ENCODE measurements at regions not wholly inside any gene's neighbourhood (a gene's known extent, or its start where the extent isn't known, plus 50 kb on each side); places are given as distances from the start of the nearest gene placed in this dataset.

GRCh38 chr12:14254781-14255180 lies 110.7 kb upstream of the ATF7IP start:
- no CpG with 5 or more reads among the region's 6 CpGs for WGBS (ENCODE audit: extremely low coverage, insufficient read length, low lambda C conversion rate)
- peak overlapping the region in 1 of 3 experiments; percentile 93; a peak in 3 of 7 replicates for H3K27ac Mint-ChIP-seq
- H2BK5ac ChIP-seq (ENCODE audit: insufficient read length, low read length): no peak overlapping the region
- no peak overlapping the region for H2AK5ac ChIP-seq (ENCODE audit: insufficient read length, low read length)
- peaks cover 14 to 16% of the 10 kb centered on the region in 2 experiments for H3K9me3 Mint-ChIP-seq
- no peaks in the 10 kb centered on the region for H3K27me3 ChIP-seq (ENCODE audit: insufficient read depth, low read length)
- H3K79me1 ChIP-seq (ENCODE audit: insufficient read depth, low read depth, low read length, poor library complexity, severe bottlenecking): no peaks in the 10 kb centered on the region
- H3K4me1 ChIP-seq (ENCODE audit: insufficient read depth, low read length): peaks cover 10% of the 10 kb centered on the region; the same call in 1 of the 2 replicates
- no peak overlapping the region for H3K4me2 ChIP-seq (ENCODE audit: insufficient read depth, insufficient read length, low read length)
- no peak overlapping the region for H3K4ac ChIP-seq (ENCODE audit: low read depth, low read length)
- H3K79me2 ChIP-seq (ENCODE audit: insufficient read depth, low read length): no peaks in the 10 kb centered on the region
- H2BK12ac ChIP-seq (ENCODE audit: insufficient read length, low read depth, low read length): no peak overlapping the region
- H3K14ac ChIP-seq (ENCODE audit: insufficient read depth, low read length): no peak overlapping the region
- no peak overlapping the region for H4K91ac ChIP-seq (ENCODE audit: insufficient read length, low read depth, low read length)
- no peak overlapping the region for H3K23ac ChIP-seq (ENCODE audit: insufficient read length, low read depth, low read length)
- H3K4me3 Mint-ChIP-seq: no peak overlapping the region
- no peak for DNase-seq
- H2BK20ac ChIP-seq (ENCODE audit: low read depth, low read length, poor library complexity, severe bottlenecking): no peak overlapping the region
- H3K27ac ChIP-seq (ENCODE audit: insufficient read length, low read depth, low read length): no peak overlapping the region
- no peak overlapping the region for H3K9ac ChIP-seq (ENCODE audit: extremely low read depth, insufficient read length, low read length)
- no peak overlapping the region for H2BK120ac ChIP-seq (ENCODE audit: low read depth, low read length, poor library complexity, severe bottlenecking)
- no peaks in the 10 kb centered on the region for H3K27me3 Mint-ChIP-seq (ENCODE audit: low read depth)
- peaks cover 3 to 16% (median 7%) of the 10 kb centered on the region in 3 experiments; a peak in 6 of 7 replicates for H3K36me3 Mint-ChIP-seq (ENCODE audit: insufficient read depth in 1 of 3, low read depth in 3 of 3)
- no peak overlapping the region for H2AFZ ChIP-seq (ENCODE audit: low read length)
- no peak overlapping the region for H3T11ph ChIP-seq (ENCODE audit: low read length)
- no peak for TF ChIP-seq CTCF (conservative IDR thresholded peaks at IDR 0.05)
- H3K23me2 ChIP-seq (ENCODE audit: insufficient read length, low read depth, low read length, poor library complexity, severe bottlenecking): no peaks in the 10 kb centered on the region
- H3K56ac ChIP-seq (ENCODE audit: insufficient read length, low read depth, low read length): no peak overlapping the region
- H3K18ac ChIP-seq (ENCODE audit: insufficient read length, low read depth, low read length): no peak overlapping the region
- H2BK15ac ChIP-seq (ENCODE audit: low read depth, low read length): no peak overlapping the region
- no peak overlapping the region for H4K8ac ChIP-seq (replicated peaks; ENCODE audit: insufficient read length, low read depth, low read length)
- H4K5ac ChIP-seq (ENCODE audit: insufficient read length, low read depth, low read length): no peak overlapping the region
- no peaks in the 10 kb centered on the region for H3K9me3 ChIP-seq (ENCODE audit: control insufficient read depth, low read depth, low read length)
- peaks cover 39% of the 10 kb centered on the region in 2 experiments for H3K4me1 Mint-ChIP-seq
- no peaks in the 10 kb centered on the region for H4K20me1 ChIP-seq (ENCODE audit: control insufficient read depth, insufficient read depth, insufficient read length)
